Left colon (tissue), 2 donors: ENCODE measurements at regions not wholly inside any gene's neighbourhood (a gene's known extent, or its start where the extent isn't known, plus 50 kb on each side); places are given as distances from the start of the nearest gene placed in this dataset.

ENCODE experiments used
- ATAC-seq: fragments of 200-7000 bp; cut with Tn5 transposase; one replicate; pipeline ENCODE4 v1.9.1; 2020; ENCODE audit warnings: mild to moderate bottlenecking, moderate library complexity
- DNase-seq, 2 donors: peaks; one replicate each; pipeline ENCODE4 v3.0.0-alpha.2; 2020
- intact Hi-C, 2 donors: fragments of 100-400 bp; cut with DNase I in 1 of 2; cut with micrococcal nuclease in 1 of 2; formaldehyde crosslinking; loops; one replicate each; pipeline versions ENCODE4 v1.11.2 to v1.14.0; 2022; cut with DNase I, micrococcal nuclease
- donor health status: DM: no; HTN: no; CAD: no.
- donor health status: DM: yes; HTN: yes; CAD: no.

GRCh38 chr7:72524037-72524436, 111.9 kb upstream of the CALN1 start:
- DNase-seq, result no peak
- ATAC-seq, result no peak
- intact Hi-C loops, result no loop called here

GRCh38 chr7:72504061-72504706, 92.0 kb upstream of the CALN1 start:
- DNase-seq, result no peak
- no peak for ATAC-seq
- intact Hi-C loops, result no loop called here

GRCh38 chr7:72503644-72504043, 91.5 kb upstream of the CALN1 start:
- intact Hi-C loops, result no loop called here
- DNase-seq, result no peak
- ATAC-seq, result no peak

GRCh38 chr7:72494807-72495206, 82.7 kb upstream of the CALN1 start:
- ATAC-seq (no peak), DNase-seq (no peak)
- intact Hi-C loops, result no loop called here

GRCh38 chr7:72493850-72494661, 81.9 kb upstream of the CALN1 start:
- intact Hi-C loops, result no loop called here
- ATAC-seq (peak; percentile 56), DNase-seq (peak; percentile 30 to 79)

GRCh38 chr7:72492461-72493065, 80.4 kb upstream of the CALN1 start:
- intact Hi-C loops, result no loop called here
- DNase-seq (no peak), ATAC-seq (no peak)

GRCh38 chr7:72490301-72490700, 78.2 kb upstream of the CALN1 start:
- intact Hi-C loops, result no loop called here
- no peak for DNase-seq
- ATAC-seq, result no peak

- no peak for ATAC-seq
- intact Hi-C loops, result no loop called here
- no peak for DNase-seq
Observed at GRCh38 chr7:72481934-72482333, 69.8 kb upstream of the CALN1 start.

GRCh38 chr7:72476608-72477305, 64.6 kb upstream of the CALN1 start:
- no peak for ATAC-seq
- no peak for DNase-seq
- intact Hi-C loops, result no loop called here

GRCh38 chr7:72467237-72467636, 55.1 kb upstream of the CALN1 start:
- peak; percentile 39 for ATAC-seq
- intact Hi-C loops, result no loop called here

GRCh38 chr7:72466797-72467196, 54.7 kb upstream of the CALN1 start:
- ATAC-seq, result no peak

More at GRCh38 chr7:72467237-72467636, 55.1 kb upstream of the CALN1 start:
- DNase-seq, result peak in 1 of 2 donors; percentile 16

GRCh38 chr7:72465521-72465920, 53.4 kb upstream of the CALN1 start:
- no peak for ATAC-seq
- no peak for DNase-seq
- intact Hi-C loops, result no loop called here

More at GRCh38 chr7:72466797-72467196, 54.7 kb upstream of the CALN1 start:
- intact Hi-C loops, result no loop called here
- DNase-seq, result no peak

- DNase-seq (no peak), ATAC-seq (no peak)
- intact Hi-C loops, result no loop called here
Observed at GRCh38 chr7:72462311-72462710, 50.2 kb upstream of the CALN1 start.
